Stomach (tissue), 8 donors: ENCODE measurements at regions not wholly inside any gene's neighbourhood (a gene's known extent, or its start where the extent isn't known, plus 50 kb on each side); places are given as distances from the start of the nearest gene placed in this dataset.

ENCODE experiments used
- DNase-seq, 2 donors: peaks; one replicate each; pipeline versions ENCODE4 v3.0.0 to v3.0.0-alpha.2; 2013 to 2019
- H3K27ac ChIP-seq, 5 donors: fragments of 200-600 bp in 4 of 5; sonication (generic) in 4 of 5; one replicate each; pipeline ENCODE4 v1.5.1; 2013 to 2019; ENCODE audit warnings: mild to moderate bottlenecking in 1 of 5, moderate library complexity in 1 of 5
- H3K27me3 ChIP-seq, 3 donors: fragments of 200-600 bp; sonication (generic); one replicate each; pipeline ENCODE4 v1.5.1; 2017 to 2019; ENCODE audit warnings: mixed run types in 1 of 3
- H3K36me3 ChIP-seq, 4 donors: fragments of 200-600 bp; sonication (generic); 1 replicate in 3 of 4; 2 replicates in 1 of 4; pipeline ENCODE4 v1.5.1; 2016 to 2019
- H3K4me1 ChIP-seq, 4 donors: fragments of 200-600 bp; sonication (generic); one replicate each; pipeline ENCODE4 v1.5.1; 2016 to 2019
- H3K4me3 ChIP-seq, 4 donors: fragments of 200-600 bp; sonication (generic) in 3 of 4; one replicate each; pipeline ENCODE4 v1.5.1; 2016 to 2019; ENCODE audit warnings: mild to moderate bottlenecking in 1 of 4
- H3K9me3 ChIP-seq, 4 donors: fragments of 200-600 bp; sonication (generic); one replicate each; pipeline ENCODE4 v1.5.1; 2016 to 2019
- CTCF ChIP-seq, 7 experiments: fragments of 450-650 bp in 4 of 7; fragments of 200-600 bp in 3 of 7; sonication (generic) in 3 of 7; IDR thresholded peaks; one replicate each; pipeline ENCODE4 v1.5.1; 2016 to 2019; ENCODE audit warnings: antibody characterized with exemption in 7 of 7, control low read depth in 2 of 7, mild to moderate bottlenecking in 1 of 7
- EP300 ChIP-seq: sonication (generic); formaldehyde crosslinking; IDR thresholded peaks from one replicate; pipeline ENCODE4 v1.6.1; 2017; ENCODE audit warnings: antibody characterized with exemption
- POLR2A ChIP-seq, 4 donors: fragments of 450-650 bp; IDR thresholded peaks; one replicate each; pipeline ENCODE4 v1.6.1; 2016; ENCODE audit warnings: antibody characterized with exemption in 4 of 4, control low read depth in 2 of 4, mild to moderate bottlenecking in 1 of 4, moderate library complexity in 1 of 4
- POLR2AphosphoS5 ChIP-seq, 3 donors: sonication (generic); formaldehyde crosslinking; IDR thresholded peaks; one replicate each; pipeline ENCODE4 v1.6.1; 2016; ENCODE audit warnings: antibody characterized with exemption in 3 of 3
- WGBS, 5 donors: extraction: QIAGEN DNeasy Blood & Tissue Kit in 3 of 5; methylation state at CpG; one replicate each; pipeline versions ENCODE4 v1.1.5 to v1.1.7; 2013 to 2018; 5-methylcytosine and 5-hydroxymethylcytosine counted together
- intact Hi-C: fragments of 100-400 bp; cut with DNase I; formaldehyde crosslinking; loops from one replicate; pipeline ENCODE4 v1.15.1; 2023; ENCODE audit warnings: low total_unique reads
- donor health status: healthy with polysubstance abuse.
- donor health status: Bipolar disorder and iron deficiency.
- donor health status: healthy.

- H3K9me3 ChIP-seq, result no peaks in the 10 kb centered on the region
- WGBS, 5 donors, result 26 to 71% (median 55%) methylated on average over 7 of the region's 7 CpGs
- intact Hi-C loops, result no loop called here
- TF ChIP-seq CTCF (IDR thresholded peaks at IDR 0.05), result no peak
- no peak for TF ChIP-seq EP300
- TF ChIP-seq POLR2A (IDR thresholded peaks at IDR 0.05), result no peak
- TF ChIP-seq POLR2AphosphoS5 (IDR thresholded peaks at IDR 0.05), result no peak
- H3K27ac ChIP-seq, result no peak overlapping the region
- no peaks in the 10 kb centered on the region for H3K27me3 ChIP-seq
- no peaks in the 10 kb centered on the region for H3K36me3 ChIP-seq
- DNase-seq, result no peak
- H3K4me1 ChIP-seq, result no peaks in the 10 kb centered on the region
- H3K4me3 ChIP-seq, result no peak overlapping the region
Observed at GRCh38 chr3:55413236-55413635, 73.9 kb downstream of the WNT5A start.

- Histone ChIP-seq H3K27ac (no peak overlapping the region), H3K9me3 (no peaks in the 10 kb centered on the region), H3K4me1 (no peaks in the 10 kb centered on the region), H3K36me3 (no peaks in the 10 kb centered on the region), H3K27me3 (no peaks in the 10 kb centered on the region), H3K4me3 (no peak overlapping the region)
- 81 to 90% (median 85%) methylated on average over 4 of the region's 4 CpGs for WGBS, 5 donors
- DNase-seq, result no peak
- intact Hi-C loops, result no loop called here
- TF ChIP-seq POLR2AphosphoS5 (IDR thresholded peaks at IDR 0.05), result no peak
- no peak for TF ChIP-seq POLR2A (IDR thresholded peaks at IDR 0.05)
- TF ChIP-seq CTCF (IDR thresholded peaks at IDR 0.05), result no peak
- no peak for TF ChIP-seq EP300
Observed at GRCh38 chr3:55412545-55412944, 74.6 kb downstream of the WNT5A start.

GRCh38 chr3:55409806-55410205, 77.3 kb downstream of the WNT5A start:
- 86 to 96% (median 93%) methylated on average over 2 of the region's 2 CpGs for WGBS, 5 donors
- H3K36me3 ChIP-seq, result no peaks in the 10 kb centered on the region
- H3K27me3 ChIP-seq, result no peaks in the 10 kb centered on the region
- no peak for DNase-seq
- TF ChIP-seq EP300, result no peak
- no peak for TF ChIP-seq POLR2AphosphoS5 (IDR thresholded peaks at IDR 0.05)
- no peak for TF ChIP-seq POLR2A (IDR thresholded peaks at IDR 0.05)
- TF ChIP-seq CTCF (IDR thresholded peaks at IDR 0.05), result no peak
- no peaks in the 10 kb centered on the region for H3K4me1 ChIP-seq
- intact Hi-C loops, result no loop called here
- H3K4me3 ChIP-seq, result no peak overlapping the region
- H3K9me3 ChIP-seq, result peaks cover 0 to 19% (median 10%) of the 10 kb centered on the region in 4 donors
- no peak overlapping the region for H3K27ac ChIP-seq

GRCh38 chr3:55408193-55408826, 78.8 kb downstream of the WNT5A start:
- Histone ChIP-seq H3K4me1 (no peaks in the 10 kb centered on the region), H3K36me3 (no peaks in the 10 kb centered on the region), H3K27me3 (no peaks in the 10 kb centered on the region), H3K9me3 (peaks cover 0 to 19% (median 10%) of the 10 kb centered on the region in 4 donors), H3K27ac (no peak overlapping the region), H3K4me3 (no peak overlapping the region)
- intact Hi-C loops, result no loop called here
- DNase-seq, result no peak
- TF ChIP-seq CTCF (IDR thresholded peaks at IDR 0.05) (no peak), EP300 (no peak), POLR2AphosphoS5 (IDR thresholded peaks at IDR 0.05) (no peak), POLR2A (IDR thresholded peaks at IDR 0.05) (no peak)
- 69 to 86% (median 72%) methylated on average over 3 of the region's 3 CpGs for WGBS, 5 donors
